ENCODE measurements at regions not wholly inside any gene's neighbourhood (a gene's known extent, or its start where the extent isn't known, plus 50 kb on each side); places are given as distances from the start of the nearest gene placed in this dataset.

- H3K27ac ChIP-seq (ENCODE audit: low read depth in 1 of 2, low read length in 1 of 2) = no peak overlapping the region
- ATAC-seq (ENCODE audit: insufficient read depth, low FRiP score) (no peak), DNase-seq (no peak)
- H3K4me3 ChIP-seq = no peak overlapping the region
- H3K4me1 ChIP-seq (ENCODE audit: control insufficient read depth in 5 of 5, insufficient read depth in 5 of 5, low read length in 5 of 5) = no peaks in the 10 kb centered on the region
- H3K36me3 ChIP-seq (ENCODE audit: control insufficient read depth in 4 of 4, insufficient read depth in 4 of 4, low read length in 4 of 4) = no peaks in the 10 kb centered on the region
- H3K9me3 ChIP-seq (ENCODE audit: control insufficient read depth in 4 of 4, insufficient read depth in 3 of 4, low read length in 3 of 4) = no peaks in the 10 kb centered on the region
- WGBS, 2 donors = 89 to 91% methylated on average over 1 of the region's 1 CpG
- no peak overlapping the region for H3K9ac ChIP-seq (ENCODE audit: insufficient read depth in 1 of 2, low read length in 2 of 2)
- no peaks in the 10 kb centered on the region for H3K27me3 ChIP-seq (ENCODE audit: control insufficient read depth in 3 of 3, insufficient read depth in 3 of 3, low read length in 2 of 3)
- TF ChIP-seq CTCF (IDR thresholded peaks at IDR 0.05; ENCODE audit: control extremely low read depth, extremely low read depth) = no peak
Measured at GRCh38 chr5:40137223-40137622, 542.5 kb upstream of the PTGER4 start.

GRCh38 chr5:40134883-40135520 lies 544.7 kb upstream of the PTGER4 start:
- 77 to 93% methylated on average over 3 of the region's 3 CpGs for WGBS, 2 donors
- no peak overlapping the region for H3K27ac ChIP-seq (ENCODE audit: low read depth in 1 of 2, low read length in 1 of 2)
- H3K27me3 ChIP-seq (ENCODE audit: control insufficient read depth in 3 of 3, insufficient read depth in 3 of 3, low read length in 2 of 3) = no peaks in the 10 kb centered on the region
- no peaks in the 10 kb centered on the region for H3K4me1 ChIP-seq (ENCODE audit: control insufficient read depth in 5 of 5, insufficient read depth in 5 of 5, low read length in 5 of 5)
- peaks cover 0 to 2% (median 0%) of the 10 kb centered on the region in 4 donors for H3K9me3 ChIP-seq (ENCODE audit: control insufficient read depth in 4 of 4, insufficient read depth in 3 of 4, low read length in 3 of 4)
- no peak overlapping the region for H3K9ac ChIP-seq (ENCODE audit: insufficient read depth in 1 of 2, low read length in 2 of 2)
- H3K4me3 ChIP-seq = no peak overlapping the region
- no peaks in the 10 kb centered on the region for H3K36me3 ChIP-seq (ENCODE audit: control insufficient read depth in 4 of 4, insufficient read depth in 4 of 4, low read length in 4 of 4)
- DNase-seq (no peak), ATAC-seq (ENCODE audit: insufficient read depth, low FRiP score) (no peak)
- no peak for TF ChIP-seq CTCF (IDR thresholded peaks at IDR 0.05; ENCODE audit: control extremely low read depth, extremely low read depth)

- no peak for TF ChIP-seq CTCF (IDR thresholded peaks at IDR 0.05; ENCODE audit: control extremely low read depth, extremely low read depth)
- H3K27ac ChIP-seq (ENCODE audit: low read depth in 1 of 2, low read length in 1 of 2) = no peak overlapping the region
- no peaks in the 10 kb centered on the region for H3K27me3 ChIP-seq (ENCODE audit: control insufficient read depth in 3 of 3, insufficient read depth in 3 of 3, low read length in 2 of 3)
- H3K36me3 ChIP-seq (ENCODE audit: control insufficient read depth in 4 of 4, insufficient read depth in 4 of 4, low read length in 4 of 4) = no peaks in the 10 kb centered on the region
- WGBS, 2 donors = 69 to 72% methylated on average over 2 of the region's 2 CpGs
- no peak overlapping the region for H3K4me3 ChIP-seq
- peak in 2 of 3 donors; percentile 10 to 11 for DNase-seq
- ATAC-seq (ENCODE audit: insufficient read depth, low FRiP score) = no peak
- no peak overlapping the region for H3K9ac ChIP-seq (ENCODE audit: insufficient read depth in 1 of 2, low read length in 2 of 2)
- H3K9me3 ChIP-seq (ENCODE audit: control insufficient read depth in 4 of 4, insufficient read depth in 3 of 4, low read length in 3 of 4) = peaks cover 0 to 12% (median 8%) of the 10 kb centered on the region in 4 donors
- no peaks in the 10 kb centered on the region for H3K4me1 ChIP-seq (ENCODE audit: control insufficient read depth in 5 of 5, insufficient read depth in 5 of 5, low read length in 5 of 5)
Measured at GRCh38 chr5:40124367-40124766, 555.3 kb upstream of the PTGER4 start.

GRCh38 chr5:40121236-40121635 lies 558.5 kb upstream of the PTGER4 start:
- WGBS, 2 donors = 88 to 97% methylated on average over 1 of the region's 1 CpG
- TF ChIP-seq CTCF (IDR thresholded peaks at IDR 0.05; ENCODE audit: control extremely low read depth, extremely low read depth) = no peak

More at GRCh38 chr5:40121236-40121635, 558.5 kb upstream of the PTGER4 start:
- Histone ChIP-seq H3K27me3 (ENCODE audit: control insufficient read depth in 3 of 3, insufficient read depth in 3 of 3, low read length in 2 of 3) (no peaks in the 10 kb centered on the region), H3K9ac (ENCODE audit: insufficient read depth in 1 of 2, low read length in 2 of 2) (no peak overlapping the region), H3K4me3 (no peak overlapping the region), H3K27ac (ENCODE audit: low read depth in 1 of 2, low read length in 1 of 2) (no peak overlapping the region), H3K9me3 (ENCODE audit: control insufficient read depth in 4 of 4, insufficient read depth in 3 of 4, low read length in 3 of 4) (peaks cover 0 to 9% (median 7%) of the 10 kb centered on the region in 4 donors), H3K4me1 (ENCODE audit: control insufficient read depth in 5 of 5, insufficient read depth in 5 of 5, low read length in 5 of 5) (no peaks in the 10 kb centered on the region), H3K36me3 (ENCODE audit: control insufficient read depth in 4 of 4, insufficient read depth in 4 of 4, low read length in 4 of 4) (no peaks in the 10 kb centered on the region)
- no peak for DNase-seq
- ATAC-seq (ENCODE audit: insufficient read depth, low FRiP score) = no peak
